Body of pancreas (tissue), 4 donors: ENCODE measurements at regions not wholly inside any gene's neighbourhood (a gene's known extent, or its start where the extent isn't known, plus 50 kb on each side); places are given as distances from the start of the nearest gene placed in this dataset.

Experiments
- POLR2A ChIP-seq, 3 donors: fragments of 450-650 bp; IDR thresholded peaks; one replicate each; pipeline ENCODE4 v1.6.1; 2016; ENCODE audit warnings: antibody characterized with exemption in 3 of 3, mild to moderate bottlenecking in 2 of 3
- TF ChIP-seq, protein P1 (sequence below), 7 experiments: fragments of 450-650 bp in 4 of 7; fragments of 200-600 bp in 3 of 7; sonication (generic) in 3 of 7; IDR thresholded peaks; one replicate each; pipeline ENCODE4 v1.5.1; 2016 to 2019; ENCODE audit warnings: antibody characterized with exemption in 7 of 7

DNA sequence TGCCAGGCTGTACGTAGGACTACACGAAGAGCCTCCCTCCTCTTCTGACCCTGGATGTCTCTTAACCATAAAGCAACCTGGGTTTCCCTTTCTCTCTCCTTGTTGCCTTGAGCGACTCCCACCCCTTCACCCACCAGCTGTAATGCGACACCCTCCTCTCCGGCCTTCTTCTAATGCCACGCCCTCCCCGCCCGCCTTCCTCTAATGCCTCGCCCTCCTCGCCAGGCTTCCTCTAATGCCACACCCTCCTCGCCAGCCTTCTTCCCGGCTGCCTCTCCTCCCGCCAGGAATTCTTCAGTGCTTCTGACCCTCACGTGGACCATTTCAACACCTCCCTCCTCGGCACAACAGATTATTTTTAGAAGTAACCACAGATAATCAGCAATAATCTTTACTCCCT lies 348.5 kb upstream of the SHH start:
- TF ChIP-seq, protein P1, sequence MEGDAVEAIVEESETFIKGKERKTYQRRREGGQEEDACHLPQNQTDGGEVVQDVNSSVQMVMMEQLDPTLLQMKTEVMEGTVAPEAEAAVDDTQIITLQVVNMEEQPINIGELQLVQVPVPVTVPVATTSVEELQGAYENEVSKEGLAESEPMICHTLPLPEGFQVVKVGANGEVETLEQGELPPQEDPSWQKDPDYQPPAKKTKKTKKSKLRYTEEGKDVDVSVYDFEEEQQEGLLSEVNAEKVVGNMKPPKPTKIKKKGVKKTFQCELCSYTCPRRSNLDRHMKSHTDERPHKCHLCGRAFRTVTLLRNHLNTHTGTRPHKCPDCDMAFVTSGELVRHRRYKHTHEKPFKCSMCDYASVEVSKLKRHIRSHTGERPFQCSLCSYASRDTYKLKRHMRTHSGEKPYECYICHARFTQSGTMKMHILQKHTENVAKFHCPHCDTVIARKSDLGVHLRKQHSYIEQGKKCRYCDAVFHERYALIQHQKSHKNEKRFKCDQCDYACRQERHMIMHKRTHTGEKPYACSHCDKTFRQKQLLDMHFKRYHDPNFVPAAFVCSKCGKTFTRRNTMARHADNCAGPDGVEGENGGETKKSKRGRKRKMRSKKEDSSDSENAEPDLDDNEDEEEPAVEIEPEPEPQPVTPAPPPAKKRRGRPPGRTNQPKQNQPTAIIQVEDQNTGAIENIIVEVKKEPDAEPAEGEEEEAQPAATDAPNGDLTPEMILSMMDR (IDR thresholded peaks at IDR 0.05) = no peak
- TF ChIP-seq POLR2A (IDR thresholded peaks at IDR 0.05) = no peak
